NCI-H82 treated with DMSO at 0.1 percent for 48 hours (cell line): ENCODE measurements at regions not wholly inside any gene's neighbourhood (a gene's known extent, or its start where the extent isn't known, plus 50 kb on each side); places are given as distances from the start of the nearest gene placed in this dataset.

Source experiments
- DNase-seq: peaks from one replicate; lab custom pipeline; 2025; ENCODE audit not compliant: unreplicated experiment; lab: John Stamatoyannopoulos, UW

DNA sequence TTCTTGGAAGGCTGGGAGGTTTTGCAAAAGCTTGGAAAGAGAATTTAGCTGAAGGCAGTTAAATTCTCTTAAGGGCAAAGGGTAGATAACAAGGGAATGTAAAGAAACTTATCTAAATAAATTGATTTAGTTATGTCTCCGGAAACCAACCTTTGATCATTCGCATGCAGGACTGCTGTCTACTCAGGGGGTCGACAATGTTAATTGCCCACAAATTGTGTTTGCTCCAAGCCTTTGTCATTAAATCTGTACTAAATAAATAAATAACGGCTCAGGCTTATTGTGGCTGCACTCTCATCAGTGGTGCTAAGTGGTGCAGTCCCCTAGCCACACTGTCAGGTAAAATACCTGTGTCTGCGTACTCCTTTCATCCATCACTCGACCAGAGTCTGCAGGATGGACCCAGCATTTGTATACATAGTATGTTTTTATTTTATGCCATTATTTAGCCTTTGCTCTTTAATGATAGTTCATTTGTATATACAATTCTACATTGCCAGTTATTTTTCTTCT is 497.4 kb upstream of the RASGRP1 start:
- DNase-seq, result no peak

DNA sequence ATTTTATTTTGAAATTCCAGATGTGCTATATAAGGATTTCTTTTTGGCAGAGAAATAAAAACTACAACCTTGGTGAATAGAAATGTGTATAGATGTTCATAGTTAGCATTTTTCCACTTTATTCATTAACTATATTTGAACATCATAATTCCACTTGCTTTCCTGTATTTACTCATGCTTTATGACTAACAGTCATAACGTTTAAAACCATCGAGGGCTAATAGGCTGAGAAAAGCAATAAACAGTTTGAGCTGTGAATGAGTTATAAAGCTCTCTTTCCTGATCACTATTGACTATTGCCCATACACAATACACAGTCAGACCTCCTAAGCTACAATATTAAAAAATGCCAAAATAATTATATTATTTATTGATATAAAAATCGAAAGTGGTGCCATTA is 502.1 kb upstream of the RASGRP1 start:
- DNase-seq, result no peak

DNA sequence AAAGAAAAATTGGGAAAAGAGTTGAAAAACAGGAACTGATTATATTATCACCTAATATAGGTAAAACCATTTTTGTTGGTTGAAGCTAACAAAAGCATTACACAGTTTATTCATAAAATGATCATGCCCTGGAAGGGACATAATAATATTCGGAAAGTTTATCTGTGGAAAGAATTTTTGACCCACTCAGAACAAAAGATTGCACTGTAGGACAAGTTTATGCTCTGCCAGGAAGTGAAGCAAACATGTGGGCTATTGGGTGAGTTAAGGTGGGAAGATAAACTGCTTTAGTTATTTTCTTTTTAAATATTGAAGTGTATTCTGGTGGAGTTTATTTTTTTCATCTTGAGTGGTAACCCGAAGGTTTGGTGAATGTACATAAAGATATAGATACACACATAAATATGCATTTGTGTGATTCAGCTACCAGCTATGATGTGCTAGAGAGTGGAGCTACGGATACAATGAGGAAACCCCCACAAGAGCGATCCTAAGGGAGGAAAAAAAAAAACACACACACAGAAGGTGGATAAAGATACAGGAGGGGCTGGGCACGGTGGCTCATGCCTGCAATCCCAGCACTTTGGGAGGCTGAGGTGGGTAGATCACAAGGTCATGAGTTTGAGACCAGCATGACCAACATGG is 506.4 kb upstream of the THBS1 start:
- no peak for DNase-seq

DNA sequence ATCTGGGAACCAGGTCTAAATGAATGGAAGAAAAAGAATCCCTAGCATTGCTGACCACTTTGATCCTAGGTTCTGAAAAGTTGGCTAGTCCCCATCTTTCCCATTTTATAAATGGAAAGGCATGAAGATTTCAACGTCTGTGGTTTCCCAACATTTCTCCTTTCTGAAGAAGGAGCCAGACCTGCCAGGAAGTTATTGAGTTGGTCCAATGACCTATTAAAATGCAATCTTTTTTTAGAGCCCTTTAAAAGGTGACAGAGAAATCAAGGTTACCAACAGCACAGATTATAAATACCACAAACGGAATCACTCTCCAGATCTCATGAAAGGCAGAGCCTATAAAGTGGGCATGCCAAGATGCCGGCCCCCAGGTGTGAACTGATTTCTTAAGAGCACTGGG is 505.6 kb upstream of the THBS1 start:
- DNase-seq, result no peak

DNA sequence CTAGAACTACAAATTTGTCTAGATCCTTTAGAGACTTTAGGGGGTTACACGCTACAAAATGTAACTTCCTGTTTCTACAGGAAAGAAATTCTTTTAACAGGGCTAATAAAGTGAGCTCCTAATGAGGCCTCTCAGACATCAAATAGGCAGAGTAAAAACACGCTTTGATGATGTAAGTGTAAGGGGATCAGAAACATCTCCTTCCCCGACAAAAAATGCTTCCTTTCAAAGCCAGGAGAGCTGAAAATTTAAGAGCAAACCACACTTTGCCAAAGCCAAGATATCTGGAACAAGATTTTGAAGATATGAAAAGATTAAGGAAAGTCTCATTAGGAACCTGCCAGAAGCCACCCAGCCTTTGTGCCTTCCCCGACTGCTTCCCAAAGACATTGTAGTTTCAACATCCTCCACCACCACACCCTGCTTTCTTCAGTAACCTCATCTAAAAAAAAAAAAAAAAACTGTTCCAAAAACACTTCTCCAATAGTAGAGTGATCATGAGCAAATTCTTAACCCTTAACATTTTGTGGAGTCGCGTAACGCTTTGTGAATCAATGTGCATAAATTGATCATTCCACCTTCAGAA is 505.0 kb upstream of the THBS1 start:
- no peak for DNase-seq

DNA sequence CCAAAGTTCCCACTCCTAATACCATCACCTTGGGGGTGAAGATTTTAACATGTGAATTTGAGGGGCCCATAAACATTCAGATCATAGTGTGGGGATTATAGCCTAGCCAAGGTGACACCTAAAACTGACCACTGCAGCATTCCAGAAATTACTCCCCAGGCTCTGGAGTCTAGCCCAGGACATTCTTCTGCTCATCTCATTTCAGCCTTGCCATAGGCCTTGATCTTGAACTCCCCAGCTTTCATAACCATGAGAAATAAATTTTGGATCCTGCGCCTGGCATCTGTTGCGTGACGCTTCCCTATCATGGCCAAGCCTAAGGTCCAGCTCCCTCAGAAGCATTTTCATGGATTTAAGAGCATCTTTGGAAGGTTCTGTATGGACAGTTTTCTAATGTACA is 502.9 kb upstream of the THBS1 start:
- no peak for DNase-seq

DNA sequence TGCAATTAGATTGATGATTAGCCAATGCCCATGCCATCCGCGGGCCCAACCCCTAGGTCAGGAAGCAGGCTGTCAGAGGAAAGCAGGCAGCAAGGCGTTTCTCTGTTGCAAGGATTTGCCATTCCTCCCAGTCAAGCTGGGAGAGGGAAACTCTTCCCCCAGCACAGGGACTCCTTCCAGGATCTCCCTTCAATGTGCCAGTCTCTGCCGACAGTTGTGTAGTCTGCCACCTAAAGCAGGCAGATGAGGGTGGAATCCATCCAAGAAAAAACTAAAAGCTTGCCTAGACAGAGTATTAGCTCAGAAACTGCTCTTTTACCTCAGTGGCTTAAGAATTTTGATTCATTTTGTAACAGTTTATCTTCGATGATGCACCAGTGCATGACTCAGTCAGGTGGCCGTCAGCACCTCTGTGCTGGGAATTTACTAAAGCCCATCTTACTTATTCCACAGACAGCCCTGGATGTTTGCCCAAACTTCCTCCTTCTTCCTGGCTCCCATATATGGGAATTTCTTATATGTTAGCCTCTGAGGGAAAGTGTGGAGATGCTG is 501.5 kb upstream of the THBS1 start:
- DNase-seq, result no peak

DNA sequence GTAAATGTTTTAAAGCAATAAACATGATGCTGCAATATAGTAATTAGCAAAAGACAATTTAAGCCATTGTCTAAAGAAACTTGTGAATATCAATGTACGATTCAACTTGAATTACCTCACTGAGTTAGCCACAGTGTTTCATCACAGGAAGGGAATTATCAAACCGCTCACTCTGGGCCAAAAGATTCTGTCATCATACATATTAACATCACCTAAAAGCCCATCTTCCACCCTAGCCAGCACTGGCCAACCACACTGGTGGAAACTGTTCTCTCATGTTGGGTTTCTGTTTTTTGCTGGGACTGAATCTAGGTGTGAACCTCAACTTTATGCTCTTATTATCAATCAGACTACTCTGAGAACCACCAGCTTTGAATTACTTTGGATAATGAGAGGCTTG is 497.7 kb upstream of the THBS1 start:
- DNase-seq, result no peak

DNA sequence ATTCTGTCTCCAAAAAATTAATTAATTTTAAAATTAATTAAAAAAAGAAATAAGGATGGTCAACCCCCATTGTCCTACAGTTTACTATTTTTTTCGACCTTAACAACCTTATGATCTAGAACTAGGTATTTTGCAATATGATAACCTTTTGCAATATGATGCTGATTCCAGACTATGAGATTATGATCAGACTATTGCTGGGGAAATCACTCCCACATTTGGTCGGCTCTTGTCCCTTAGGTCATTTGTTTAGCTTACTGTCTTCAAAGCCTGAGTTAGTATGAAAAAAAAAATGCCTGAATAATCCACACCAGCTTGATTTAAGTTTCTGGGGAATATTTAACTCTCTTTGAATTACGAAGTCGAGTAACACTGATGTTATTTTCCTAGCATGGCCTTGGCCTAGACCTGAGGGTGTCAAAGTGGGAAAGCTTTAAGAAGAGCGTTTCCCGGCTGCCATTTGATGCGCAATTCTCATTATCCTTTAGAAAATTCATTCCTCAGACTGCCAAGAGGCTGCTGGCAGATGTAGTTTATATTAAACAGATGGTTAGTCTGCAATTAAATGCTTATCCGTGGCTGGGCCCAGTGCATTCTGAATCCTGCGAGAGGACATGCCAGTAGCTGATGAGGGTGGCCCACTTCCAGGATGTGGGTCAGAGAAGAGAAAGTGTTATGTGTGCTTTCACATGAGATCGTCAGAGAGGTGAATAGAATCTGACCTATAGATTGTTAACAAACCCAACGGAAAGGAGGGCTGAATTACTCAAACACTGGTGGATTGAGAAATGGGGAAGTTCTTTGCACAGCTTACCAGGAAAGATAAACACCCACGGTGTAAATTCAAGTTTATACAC is 496.0 kb upstream of the THBS1 start:
- DNase-seq, result peak; percentile 56

DNA sequence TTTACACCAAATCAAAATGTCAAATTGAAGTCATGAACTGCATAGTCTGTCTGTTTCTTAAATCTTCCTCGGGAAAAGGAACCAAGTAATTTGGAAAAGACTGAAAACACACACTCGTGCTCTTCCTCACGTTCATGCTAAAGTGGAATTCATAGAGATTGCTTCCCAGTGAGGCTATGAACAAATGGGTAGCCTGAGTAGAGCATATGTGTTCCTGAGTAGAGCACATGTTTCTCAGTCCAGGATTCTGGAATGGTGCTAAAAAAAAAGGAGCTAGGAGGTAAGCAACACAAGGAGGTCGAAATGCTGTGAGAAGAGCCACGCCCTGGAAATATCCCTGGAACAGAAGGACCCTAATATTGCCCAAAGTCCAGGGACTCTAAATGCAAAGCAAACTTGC is 494.2 kb upstream of the THBS1 start:
- no peak for DNase-seq

DNA sequence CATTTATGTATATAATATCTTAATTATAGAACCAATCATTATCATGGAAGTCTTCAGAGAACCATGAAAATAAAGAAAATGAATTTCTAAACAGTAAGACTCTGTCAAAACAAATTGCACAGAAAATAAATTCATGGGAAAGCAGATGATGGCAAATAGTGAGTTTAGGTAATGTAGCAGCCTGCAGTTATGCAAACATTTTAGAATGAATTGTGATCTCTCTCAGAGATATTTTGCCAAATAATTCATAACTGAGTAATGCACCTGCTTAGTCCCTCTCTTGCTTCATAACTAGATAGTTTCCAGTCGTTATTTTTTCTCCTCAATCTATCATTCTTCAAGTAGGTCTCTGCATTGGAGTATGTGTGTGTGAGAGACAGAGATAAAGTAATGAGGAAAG is 492.7 kb upstream of the THBS1 start:
- no peak for DNase-seq

DNA sequence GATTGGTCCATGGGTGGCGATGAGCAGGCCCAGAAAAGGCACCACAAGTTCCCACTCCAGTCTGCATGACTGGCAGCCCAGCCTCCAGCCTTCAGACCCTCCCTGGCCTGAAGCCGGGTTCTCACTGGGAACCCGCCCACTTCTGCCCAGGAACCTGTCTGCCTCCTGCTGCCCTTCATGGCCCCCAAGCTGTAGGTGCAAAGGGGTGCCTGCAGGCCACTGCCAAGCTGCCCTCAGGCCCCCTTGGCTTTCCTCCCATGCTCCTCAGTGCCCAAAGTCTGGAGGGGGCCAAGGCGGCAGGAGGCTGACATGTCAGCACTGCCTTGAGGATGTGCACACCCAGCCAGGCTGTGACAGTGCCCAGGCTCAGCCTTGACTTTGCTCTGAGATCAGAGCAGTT is 488.5 kb upstream of the THBS1 start:
- DNase-seq, result no peak

DNA sequence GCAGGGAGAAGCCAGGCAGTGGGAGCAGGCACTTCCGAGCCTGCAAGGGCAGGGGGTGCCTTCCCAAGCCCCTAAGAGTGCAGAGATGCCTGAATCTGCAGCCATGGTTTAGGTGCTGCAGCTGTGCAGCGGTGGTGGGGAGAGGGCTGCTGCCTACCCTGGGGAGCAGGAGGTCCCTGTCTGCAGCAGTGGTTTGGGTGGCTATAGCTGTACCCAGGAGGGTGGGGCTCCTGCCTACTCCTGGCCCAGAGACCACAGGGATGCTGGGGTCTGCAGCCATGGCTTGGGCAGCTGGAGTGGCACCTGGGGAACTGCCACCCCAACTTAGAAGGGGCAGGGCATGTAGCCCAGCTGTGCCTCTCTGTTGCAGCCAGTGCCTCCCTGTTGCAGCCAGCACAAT is 488.1 kb upstream of the THBS1 start:
- DNase-seq, result no peak

DNA sequence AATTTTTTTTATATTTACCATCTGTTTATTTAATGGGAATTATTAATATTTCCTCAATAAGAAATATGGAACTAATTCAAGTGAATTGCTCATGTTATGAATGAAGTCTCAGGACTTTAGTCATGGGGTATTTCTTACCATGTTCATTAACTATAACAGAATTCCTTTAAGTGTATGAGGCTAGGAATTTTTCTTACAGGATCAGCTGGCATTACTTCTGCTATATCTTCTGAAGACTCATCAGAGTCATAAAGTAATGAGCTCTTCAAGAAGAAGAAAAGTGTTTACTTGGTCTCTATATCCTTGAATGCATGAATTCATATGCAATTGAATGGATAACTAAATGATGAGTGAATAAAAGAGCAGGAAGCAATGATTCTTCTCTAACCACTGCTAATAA is 486.8 kb upstream of the THBS1 start:
- DNase-seq, result no peak

DNA sequence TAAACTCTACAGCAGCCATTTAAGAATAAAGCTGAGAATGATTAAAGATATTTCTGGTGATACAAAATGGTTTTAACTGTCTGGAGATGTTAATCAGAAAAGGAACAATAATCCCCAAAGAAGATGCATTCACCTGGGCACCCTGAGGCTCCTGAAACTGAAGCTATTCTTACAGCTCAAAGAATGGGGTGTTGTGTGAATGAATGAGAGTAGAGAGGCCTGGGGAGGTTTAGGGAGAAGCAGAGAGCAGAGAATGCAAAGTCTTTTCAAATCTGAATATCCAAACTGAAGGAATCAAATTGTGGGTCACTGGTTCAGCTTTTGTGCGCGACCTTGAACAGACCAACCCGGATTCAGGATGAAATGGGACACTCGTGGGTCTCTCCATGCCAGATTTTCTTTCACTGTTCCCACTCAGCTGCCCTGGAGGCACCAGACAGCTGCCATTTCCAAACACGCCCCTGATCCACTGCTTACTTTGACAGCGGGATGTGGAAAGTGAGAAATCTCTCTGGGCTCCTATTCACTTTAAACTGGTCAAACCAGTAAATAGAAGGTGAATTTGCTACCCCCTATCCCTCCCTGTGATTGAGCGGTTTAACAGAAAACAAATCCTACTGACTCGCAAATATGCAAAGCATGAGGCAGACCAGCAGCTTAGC is 485.5 kb upstream of the THBS1 start:
- no peak for DNase-seq

DNA sequence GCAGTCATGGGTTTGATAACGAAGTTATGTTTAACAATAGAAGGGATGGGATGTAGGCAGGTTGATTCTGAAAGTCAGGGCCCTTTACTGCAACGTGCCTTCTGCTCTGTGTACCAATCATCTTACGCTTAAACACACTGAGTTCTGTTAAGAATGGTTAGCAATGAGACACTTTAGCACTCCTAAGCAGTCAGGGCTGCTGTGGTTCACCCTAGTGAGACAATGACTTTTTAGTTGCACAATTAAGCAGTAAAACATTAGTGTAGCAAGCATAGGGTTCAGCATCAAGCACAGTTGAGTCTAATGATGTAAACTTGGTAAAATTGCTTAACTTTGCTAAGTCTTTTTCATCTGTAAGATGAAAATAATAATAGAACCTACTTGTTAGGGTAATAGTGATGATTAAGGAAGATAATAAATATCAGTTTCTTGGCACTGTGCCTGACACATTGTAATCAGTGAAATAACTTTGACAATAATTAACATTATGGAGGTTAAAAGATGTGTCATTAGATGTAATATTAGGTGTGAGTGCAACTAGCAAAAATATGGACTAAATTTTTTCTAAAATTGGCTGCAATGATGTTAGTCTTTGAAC is 484.2 kb upstream of the THBS1 start:
- no peak for DNase-seq

DNA sequence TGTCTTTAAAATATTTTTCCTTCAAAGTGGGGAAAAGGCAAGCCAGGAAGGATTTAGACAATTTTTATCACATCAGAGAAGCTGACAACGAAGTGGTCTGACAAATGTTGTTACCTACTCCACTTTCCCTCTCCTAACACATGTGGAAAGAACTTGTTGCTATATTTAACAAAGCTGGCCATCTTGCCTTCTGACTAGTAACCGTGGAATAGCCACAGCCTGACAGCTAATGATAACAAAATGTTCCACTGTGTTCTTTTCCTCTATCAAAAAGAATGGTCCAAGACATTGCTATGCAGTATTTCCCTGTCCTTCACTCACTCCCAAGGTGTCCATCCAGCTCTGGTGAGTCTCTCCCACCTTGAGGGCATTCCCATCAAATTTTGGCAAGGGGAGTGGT is 481.4 kb upstream of the THBS1 start:
- no peak for DNase-seq

DNA sequence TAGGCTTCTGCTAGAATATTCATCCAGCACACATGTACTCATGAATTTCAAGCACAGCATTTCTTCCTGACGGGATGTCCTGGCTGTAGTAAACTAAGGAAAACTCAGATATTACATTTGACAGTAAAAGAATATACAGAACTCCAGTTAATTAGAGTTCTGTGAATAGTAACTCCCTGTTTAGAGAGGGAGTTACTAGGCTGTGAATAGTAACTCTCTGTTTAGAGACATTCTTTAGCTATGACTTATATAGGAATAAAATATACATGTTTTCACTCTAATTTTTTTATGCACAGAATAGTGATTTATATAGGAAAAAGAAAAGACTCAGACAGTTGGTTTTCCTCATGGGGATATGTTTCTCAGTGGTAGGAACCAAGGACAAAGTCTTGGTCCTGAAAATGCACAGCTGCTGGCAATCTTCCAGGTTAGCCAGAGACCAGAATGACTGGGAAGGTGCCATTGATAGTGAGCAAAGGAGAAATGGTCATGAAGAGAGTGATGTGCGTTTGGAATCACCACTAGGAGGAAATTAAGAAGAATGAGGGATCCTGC is 480.7 kb upstream of the THBS1 start:
- DNase-seq, result no peak

DNA sequence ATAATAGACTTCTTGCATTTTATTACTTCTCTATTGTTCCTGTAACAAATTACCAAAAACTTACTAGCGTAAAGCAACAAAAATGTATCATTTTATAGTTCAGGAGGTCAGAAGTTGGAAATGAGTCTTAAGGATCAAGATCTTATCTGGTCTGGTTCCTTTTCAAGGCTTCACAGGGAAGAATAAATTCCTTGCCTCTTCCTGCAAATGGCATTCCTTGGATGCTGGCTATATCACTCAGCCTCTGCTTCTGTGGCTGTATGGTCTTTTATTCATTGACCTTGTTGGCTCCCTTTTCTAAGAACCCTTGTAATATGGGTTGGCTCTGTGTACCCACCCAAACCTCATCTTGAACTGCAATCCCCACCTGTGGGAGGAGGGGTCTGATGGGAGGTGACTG is 478.4 kb upstream of the THBS1 start:
- no peak for DNase-seq

DNA sequence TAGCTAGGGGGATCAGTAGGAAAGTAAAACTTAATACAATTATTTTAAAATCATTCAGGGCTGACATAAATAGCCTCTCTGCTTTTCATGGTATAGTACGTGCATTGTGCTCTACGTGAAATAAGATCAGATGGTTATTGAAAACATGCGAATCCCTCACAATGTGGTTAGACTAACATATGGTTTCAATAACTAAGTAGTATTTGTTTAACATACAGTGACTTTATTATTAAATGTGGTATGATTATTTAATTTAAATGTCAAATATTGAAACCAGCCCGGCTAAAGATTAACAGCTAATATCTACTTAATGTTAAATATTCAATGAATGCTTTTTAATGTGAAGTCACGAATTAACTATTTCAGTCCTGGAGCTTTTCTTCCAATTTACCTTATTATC is 473.9 kb upstream of the THBS1 start:
- DNase-seq, result no peak

DNA sequence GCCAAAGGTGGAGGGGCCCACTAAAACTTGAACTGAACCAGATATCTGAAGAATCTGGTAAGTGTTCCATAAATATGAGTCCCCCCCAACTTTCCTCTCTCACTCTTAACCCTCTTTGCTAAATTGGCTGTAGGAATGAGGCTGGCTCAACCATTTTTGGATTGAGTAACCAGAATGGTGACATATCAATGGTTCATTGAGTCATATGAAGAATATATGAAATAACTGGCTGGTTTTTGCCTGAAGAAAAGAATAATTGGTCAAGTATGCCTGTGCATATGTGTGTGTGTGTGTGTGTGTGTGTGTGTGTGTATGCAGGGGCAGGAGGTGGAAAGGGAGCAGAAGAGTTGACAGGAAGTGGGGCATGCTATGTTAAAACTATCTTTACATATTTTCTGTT is 472.9 kb upstream of the THBS1 start:
- DNase-seq, result no peak
